Sigmoid colon (tissue), 6 donors: ENCODE measurements at regions not wholly inside any gene's neighbourhood (a gene's known extent, or its start where the extent isn't known, plus 50 kb on each side); places are given as distances from the start of the nearest gene placed in this dataset.
A peak's percentile ranks its signal among the peaks of the same experiment; 100 is the strongest.

ENCODE experiments used
- DNase-seq: peaks from one replicate; pipeline ENCODE4 v3.0.0-alpha.2; 2019
- H3K27ac ChIP-seq, 4 donors: fragments of 200-600 bp; sonication (generic); one replicate each; pipeline ENCODE4 v1.5.1; 2016 to 2019; ENCODE audit warnings: mild to moderate bottlenecking in 1 of 4
- H3K27me3 ChIP-seq, 3 donors: fragments of 200-600 bp; sonication (generic); one replicate each; pipeline ENCODE4 v1.5.1; 2019; ENCODE audit warnings: mild to moderate bottlenecking in 1 of 3
- H3K36me3 ChIP-seq, 4 donors: fragments of 200-600 bp; sonication (generic); one replicate each; pipeline ENCODE4 v1.5.1; 2016 to 2019
- H3K4me1 ChIP-seq, 4 donors: fragments of 200-600 bp; sonication (generic); one replicate each; pipeline ENCODE4 v1.5.1; 2017 to 2019
- H3K4me3 ChIP-seq, 4 donors: fragments of 200-600 bp; sonication (generic); one replicate each; pipeline ENCODE4 v1.5.1; 2017 to 2019; ENCODE audit warnings: mild to moderate bottlenecking in 2 of 4, moderate library complexity in 1 of 4
- H3K9me3 ChIP-seq, 4 donors: fragments of 200-600 bp in 3 of 4; sonication (generic) in 3 of 4; one replicate each; pipeline versions ENCODE4 v1.5.1 to v1.6.1; 2013 to 2019
- CTCF ChIP-seq, 4 experiments: fragments of 450-650 bp in 3 of 4; fragments of 200-600 bp in 1 of 4; IDR thresholded peaks; one replicate each; pipeline ENCODE4 v1.5.1; 2016 to 2019; ENCODE audit warnings: antibody characterized with exemption in 4 of 4, mild to moderate bottlenecking in 3 of 4, moderate library complexity in 2 of 4
- EP300 ChIP-seq, 4 donors: sonication (generic); formaldehyde crosslinking; IDR thresholded peaks; one replicate each; pipeline ENCODE4 v1.6.1; 2017; ENCODE audit warnings: antibody characterized with exemption in 4 of 4
- POLR2A ChIP-seq, 2 donors: fragments of 450-650 bp; IDR thresholded peaks; one replicate each; pipeline ENCODE4 v1.6.1; 2016; ENCODE audit warnings: antibody characterized with exemption in 2 of 2, mild to moderate bottlenecking in 2 of 2, moderate library complexity in 2 of 2
- POLR2AphosphoS5 ChIP-seq, 4 donors: sonication (generic); formaldehyde crosslinking; IDR thresholded peaks; one replicate each; pipeline ENCODE4 v1.6.1; 2017; ENCODE audit warnings: antibody characterized with exemption in 4 of 4
- WGBS, 2 donors: extraction: QIAGEN DNeasy Blood & Tissue Kit; methylation state at CpG; one replicate each; pipeline ENCODE4 v1.1.7; 2013; 5-methylcytosine and 5-hydroxymethylcytosine counted together
- intact Hi-C: fragments of 100-400 bp; cut with DNase I; formaldehyde crosslinking; loops from one replicate; pipeline ENCODE4 v1.15.1; 2023
- donor health status: healthy with polysubstance abuse.
- donor health status: healthy.

- Histone ChIP-seq H3K9me3 (no peaks in the 10 kb centered on the region), H3K27ac (no peak overlapping the region), H3K27me3 (peaks cover 0 to 9% (median 0%) of the 10 kb centered on the region in 3 donors), H3K4me1 (no peaks in the 10 kb centered on the region), H3K36me3 (no peaks in the 10 kb centered on the region), H3K4me3 (no peak overlapping the region)
- 70 to 78% methylated on average over 11 of the region's 11 CpGs for WGBS, 2 donors
- peak; percentile 10 for DNase-seq
- TF ChIP-seq EP300 (IDR thresholded peaks at IDR 0.05) (no peak), CTCF (IDR thresholded peaks at IDR 0.05) (no peak), POLR2AphosphoS5 (IDR thresholded peaks at IDR 0.05) (no peak), POLR2A (IDR thresholded peaks at IDR 0.05) (no peak)
- intact Hi-C loops: no loop called here
Observed at GRCh38 chr22:19586922-19587684, 62.9 kb upstream of the CLDN5 start.

GRCh38 chr22:19590696-19591095 is 66.5 kb upstream of the CLDN5 start:
- peak; percentile 19 for DNase-seq
- intact Hi-C loops: no loop called here
- Histone ChIP-seq H3K27ac (no peak overlapping the region), H3K9me3 (no peaks in the 10 kb centered on the region), H3K4me1 (no peaks in the 10 kb centered on the region), H3K4me3 (no peak overlapping the region), H3K36me3 (no peaks in the 10 kb centered on the region), H3K27me3 (peaks cover 0 to 9% (median 0%) of the 10 kb centered on the region in 3 donors)
- TF ChIP-seq POLR2AphosphoS5 (IDR thresholded peaks at IDR 0.05): no peak
- no peak for TF ChIP-seq CTCF (IDR thresholded peaks at IDR 0.05)
- no peak for TF ChIP-seq EP300 (IDR thresholded peaks at IDR 0.05)
- no peak for TF ChIP-seq POLR2A (IDR thresholded peaks at IDR 0.05)
- WGBS, 2 donors: 83 to 84% methylated on average over 5 of the region's 5 CpGs

- no peak overlapping the region for H3K27ac ChIP-seq
- no peaks in the 10 kb centered on the region for H3K4me1 ChIP-seq
- peaks cover 0 to 9% (median 0%) of the 10 kb centered on the region in 3 donors for H3K27me3 ChIP-seq
- H3K4me3 ChIP-seq: no peak overlapping the region
- DNase-seq: peak; percentile 25
- TF ChIP-seq POLR2A (IDR thresholded peaks at IDR 0.05) (no peak), POLR2AphosphoS5 (IDR thresholded peaks at IDR 0.05) (no peak), CTCF (IDR thresholded peaks at IDR 0.05) (no peak), EP300 (IDR thresholded peaks at IDR 0.05) (no peak)
- intact Hi-C loops: no loop called here
- 59 to 77% methylated on average over 2 of the region's 2 CpGs for WGBS, 2 donors
- no peaks in the 10 kb centered on the region for H3K9me3 ChIP-seq
- H3K36me3 ChIP-seq: no peaks in the 10 kb centered on the region
Observed at GRCh38 chr22:19591568-19591967, 67.4 kb upstream of the CLDN5 start.

- intact Hi-C loops: no loop called here
- whole genome bisulfite sequencing, 2 donors: 93 to 97% methylated on average over 4 of the region's 4 CpGs
- H3K9me3 ChIP-seq: no peaks in the 10 kb centered on the region
Observed at GRCh38 chr22:19592464-19592863, 68.3 kb upstream of the CLDN5 start.

More at GRCh38 chr22:19592464-19592863, 68.3 kb upstream of the CLDN5 start:
- H3K4me3 ChIP-seq: no peak overlapping the region
- no peaks in the 10 kb centered on the region for H3K36me3 ChIP-seq
- TF ChIP-seq CTCF (IDR thresholded peaks at IDR 0.05) (no peak), POLR2AphosphoS5 (IDR thresholded peaks at IDR 0.05) (no peak), EP300 (IDR thresholded peaks at IDR 0.05) (no peak), POLR2A (IDR thresholded peaks at IDR 0.05) (no peak)
- peak; percentile 25 for DNase-seq
- H3K27me3 ChIP-seq: peaks cover 0 to 9% (median 0%) of the 10 kb centered on the region in 3 donors
- H3K4me1 ChIP-seq: no peaks in the 10 kb centered on the region
- H3K27ac ChIP-seq: no peak overlapping the region
